HEK293 (cell line): ENCODE measurements at regions not wholly inside any gene's neighbourhood (a gene's known extent, or its start where the extent isn't known, plus 50 kb on each side); places are given as distances from the start of the nearest gene placed in this dataset.

ENCODE experiments used
- CTCF ChIA-PET: fragments of 350-600 bp; formaldehyde crosslinking; extraction: SDS; loops from one replicate; lab custom pipeline; 2021; ENCODE audit warnings: antibody characterized with exemption; lab: Yijun Ruan, JAX
- POLR2A ChIA-PET: fragments of 300-600 bp; formaldehyde crosslinking; extraction: SDS; loops from one replicate; lab custom pipeline; 2020; ENCODE audit warnings: antibody characterized with exemption, inconsistent platforms; lab: Yijun Ruan, JAX
- H3K27ac ChIP-seq: fragments of 200-500 bp; sonication (Bioruptor generic); 2 replicates; pipeline ENCODE4 v1.5.1; 2014; ENCODE audit warnings: low read depth, low read length, control low read depth, inconsistent platforms; ENCODE audit errors: extremely low read depth
- H3K36me3 ChIP-seq, 2 experiments: fragments of 200-500 bp in 1 of 2; sonication (Bioruptor generic) in 1 of 2; 1 replicate in 1 of 2; 2 replicates in 1 of 2; pipeline ENCODE4 v1.5.1; 2014 to 2017; ENCODE audit warnings: inconsistent platforms in 2 of 2, low read length in 2 of 2; ENCODE audit not compliant: control insufficient read depth in 2 of 2, insufficient read depth in 1 of 2
- H3K4me1 ChIP-seq: fragments of 200-500 bp; sonication (Bioruptor generic); 2 replicates; pipeline ENCODE4 v1.5.1; 2014; ENCODE audit warnings: mild to moderate bottlenecking, low read length, inconsistent platforms; ENCODE audit not compliant: control insufficient read depth, insufficient read depth
- H3K4me3 ChIP-seq: 2 replicates; pipeline ENCODE4 v1.5.1; 2011; ENCODE audit warnings: low read depth, mild to moderate bottlenecking, control low read depth, low read length, moderate library complexity
- H3K9me3 ChIP-seq: fragments of 200-500 bp; sonication (Bioruptor generic); 2 replicates; pipeline ENCODE4 v1.5.1; 2014; ENCODE audit warnings: low read depth, low read length, inconsistent platforms; ENCODE audit not compliant: control insufficient read depth, insufficient read depth
- HOXD13 ChIP-seq: sonication (generic); formaldehyde crosslinking; IDR thresholded peaks from 2 replicates; pipeline ENCODE4 v1.8.0; 2022; ENCODE audit warnings: missing genetic modification reagents, borderline replicate concordance
- KLF1 ChIP-seq: fragments of 450-650 bp; formaldehyde crosslinking; IDR thresholded peaks from 2 replicates; pipeline ENCODE4 v1.5.1; 2016; ENCODE audit warnings: missing biosample characterization, missing genetic modification characterization
- KLF8 ChIP-seq: fragments of 450-650 bp; formaldehyde crosslinking; IDR thresholded peaks from 2 replicates; pipeline ENCODE4 v1.5.1; 2016; ENCODE audit warnings: missing biosample characterization, missing genetic modification characterization
- MZF1 ChIP-seq: fragments of 450-650 bp; formaldehyde crosslinking; IDR thresholded peaks from 2 replicates; pipeline ENCODE4 v1.5.1; 2017; ENCODE audit warnings: missing biosample characterization, missing genetic modification characterization, borderline replicate concordance
- RBAK ChIP-seq: fragments of 450-650 bp; formaldehyde crosslinking; IDR thresholded peaks from 2 replicates; pipeline ENCODE4 v1.5.1; 2016; ENCODE audit warnings: missing biosample characterization, missing genetic modification characterization
- SETDB1 ChIP-seq: IDR thresholded peaks from one replicate; pipeline ENCODE4 v1.6.1; 2017; ENCODE audit warnings: mild to moderate bottlenecking, low read length, moderate library complexity, mixed read lengths; ENCODE audit not compliant: insufficient read length
- SP3 ChIP-seq: fragments of 450-650 bp; formaldehyde crosslinking; IDR thresholded peaks from 2 replicates; pipeline ENCODE4 v1.5.1; 2016; ENCODE audit warnings: missing biosample characterization, missing genetic modification characterization
- TRIM28 ChIP-seq: IDR thresholded peaks from 2 replicates; pipeline ENCODE4 v1.6.1; 2011; ENCODE audit warnings: low read length, control low read depth, borderline replicate concordance
- ZBTB20 ChIP-seq: fragments of 450-650 bp; formaldehyde crosslinking; IDR thresholded peaks from 2 replicates; pipeline ENCODE4 v1.5.1; 2016; ENCODE audit warnings: missing biosample characterization, missing genetic modification characterization
- ZEB2 ChIP-seq: fragments of 450-650 bp; formaldehyde crosslinking; IDR thresholded peaks from 2 replicates; pipeline ENCODE4 v1.5.1; 2016; ENCODE audit warnings: missing biosample characterization, missing genetic modification characterization
- ZNF146 ChIP-seq: fragments of 450-650 bp; formaldehyde crosslinking; IDR thresholded peaks from 2 replicates; pipeline ENCODE4 v1.5.1; 2016; ENCODE audit warnings: missing biosample characterization, missing genetic modification characterization
- ZNF155 ChIP-seq: fragments of 450-650 bp; formaldehyde crosslinking; IDR thresholded peaks from 2 replicates; pipeline ENCODE4 v1.5.1; 2016; ENCODE audit warnings: missing biosample characterization, missing genetic modification characterization
- ZNF18 ChIP-seq: fragments of 450-650 bp; formaldehyde crosslinking; IDR thresholded peaks from 2 replicates; pipeline ENCODE4 v1.5.1; 2016; ENCODE audit warnings: missing biosample characterization, missing genetic modification characterization
- ZNF221 ChIP-seq: fragments of 450-650 bp; formaldehyde crosslinking; IDR thresholded peaks from 2 replicates; pipeline ENCODE4 v1.5.1; 2017; ENCODE audit warnings: missing biosample characterization, missing genetic modification characterization, borderline replicate concordance
- ZNF266 ChIP-seq: fragments of 450-650 bp; formaldehyde crosslinking; IDR thresholded peaks from 2 replicates; pipeline ENCODE4 v1.5.1; 2016; ENCODE audit warnings: missing biosample characterization, missing genetic modification characterization, low read depth
- ZNF311 ChIP-seq: fragments of 450-650 bp; formaldehyde crosslinking; IDR thresholded peaks from 2 replicates; pipeline ENCODE4 v1.5.1; 2017; ENCODE audit warnings: missing biosample characterization, missing genetic modification characterization, borderline replicate concordance
- ZNF341 ChIP-seq: fragments of 450-650 bp; formaldehyde crosslinking; IDR thresholded peaks from 2 replicates; pipeline ENCODE4; 2016; ENCODE audit warnings: low read depth, missing biosample characterization, missing genetic modification characterization
- ZNF530 ChIP-seq: fragments of 450-650 bp; formaldehyde crosslinking; IDR thresholded peaks from 2 replicates; pipeline ENCODE4 v1.5.1; 2016; ENCODE audit warnings: low read depth, missing biosample characterization, missing genetic modification characterization
- ZNF664 ChIP-seq: fragments of 450-650 bp; formaldehyde crosslinking; IDR thresholded peaks from 2 replicates; pipeline ENCODE4 v1.5.1; 2016; ENCODE audit warnings: missing biosample characterization, missing genetic modification characterization
- ZNF776 ChIP-seq: fragments of 450-650 bp; formaldehyde crosslinking; IDR thresholded peaks from 2 replicates; pipeline ENCODE4 v1.5.0; 2017; ENCODE audit warnings: missing biosample characterization, missing genetic modification characterization, borderline replicate concordance
- ZNF843 ChIP-seq: fragments of 450-650 bp; formaldehyde crosslinking; IDR thresholded peaks from 2 replicates; pipeline ENCODE4 v1.5.1; 2016; ENCODE audit warnings: missing biosample characterization, missing genetic modification characterization
- TF ChIP-seq, protein P1 (sequence below): fragments of 450-650 bp; formaldehyde crosslinking; IDR thresholded peaks from 2 replicates; pipeline ENCODE4 v1.5.1; 2016; ENCODE audit warnings: missing biosample characterization, missing genetic modification characterization, low read depth

DNA sequence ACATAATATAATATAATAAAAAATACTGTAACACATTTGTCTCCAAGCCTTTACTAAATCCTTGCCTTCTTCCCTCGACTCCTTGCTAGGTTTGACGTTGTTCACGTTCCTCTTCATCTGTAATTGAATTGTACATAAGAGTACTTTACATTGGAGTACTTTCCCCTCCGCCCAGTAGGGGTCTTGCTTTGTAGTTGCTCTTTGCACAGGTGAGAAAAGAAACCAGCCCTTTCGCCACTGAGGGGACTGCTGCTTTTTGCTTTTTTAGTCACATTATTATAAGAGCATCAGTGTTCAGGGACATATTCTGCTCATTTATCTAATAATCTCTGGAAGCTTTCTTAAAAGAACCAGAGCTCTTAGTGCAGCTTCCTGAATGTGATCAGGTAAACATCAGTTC, 115.0 kb downstream of the CETN3 start:
- Histone ChIP-seq H3K4me1 (peaks cover 4% of the 10 kb centered on the region; the same call in 1 of the 2 replicates), H3K9me3 (no peaks in the 10 kb centered on the region), H3K36me3 (no peaks in the 10 kb centered on the region), H3K4me3 (no peak overlapping the region), H3K27ac (no peak overlapping the region)
- TF ChIP-seq ZNF311 (no peak), ZNF221 (no peak)
- CTCF ChIA-PET = no interaction called here
- POLR2A ChIA-PET = no interaction called here

DNA sequence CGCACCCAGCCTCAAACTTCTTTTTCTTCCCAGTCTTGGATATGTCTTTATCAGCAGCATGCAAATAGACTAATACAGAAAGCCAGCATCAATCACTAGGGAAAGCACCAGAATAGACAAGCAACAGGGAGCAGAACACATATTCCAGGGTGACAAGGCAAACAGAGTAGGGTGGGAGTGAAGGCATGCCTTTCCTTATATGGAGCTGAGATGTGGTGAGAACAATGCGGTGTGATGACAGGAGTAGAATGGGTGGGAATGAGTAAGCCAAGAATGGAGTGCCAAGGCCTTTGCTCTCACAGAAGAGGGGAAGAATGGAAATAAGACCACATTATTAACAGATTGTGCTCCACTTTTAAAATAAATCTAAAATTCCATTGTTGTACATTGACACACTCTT, 115.6 kb downstream of the CETN3 start:
- 0 out of 2 replicates have a peak, but pooled peaks have one; percentile 18 for TF ChIP-seq ZNF18 (tag by site-specific recombination)
- TF ChIP-seq TRIM28 = no peak
- TF ChIP-seq ZBTB20 (tag by site-specific recombination) = peak; percentile 40; the same call in 1 of the 2 replicates
- TF ChIP-seq ZNF843 = no peak
- Histone ChIP-seq H3K4me1 (peaks cover 4% of the 10 kb centered on the region; the same call in 1 of the 2 replicates), H3K4me3 (no peak overlapping the region), H3K36me3 (no peaks in the 10 kb centered on the region), H3K27ac (no peak overlapping the region), H3K9me3 (no peaks in the 10 kb centered on the region)
- CTCF ChIA-PET = no interaction called here
- POLR2A ChIA-PET = no interaction called here

DNA sequence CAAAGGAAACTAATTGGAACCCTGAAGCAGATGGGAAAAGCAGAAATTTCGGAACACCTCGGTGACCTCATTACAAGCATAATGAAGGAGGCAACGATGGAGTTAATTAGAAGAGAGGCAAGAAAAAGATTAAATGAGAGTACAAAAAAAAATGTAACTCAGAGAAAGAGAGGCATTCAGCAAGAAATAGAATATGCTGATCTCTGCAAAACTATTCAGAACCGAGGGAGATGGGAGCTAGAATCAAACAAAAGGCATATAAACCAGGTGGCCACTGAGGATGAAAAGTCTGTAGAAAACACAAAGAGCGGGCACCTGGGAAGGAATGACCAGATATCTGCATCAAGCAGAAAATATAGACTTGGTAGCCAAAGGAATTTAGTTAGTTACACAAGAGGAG, 118.9 kb downstream of the CETN3 start:
- Histone ChIP-seq H3K9me3 (no peaks in the 10 kb centered on the region), H3K36me3 (no peaks in the 10 kb centered on the region), H3K27ac (no peak overlapping the region), H3K4me3 (no peak overlapping the region), H3K4me1 (no peaks in the 10 kb centered on the region)
- CTCF ChIA-PET = interaction anchor here (0.6 kb wide), 2 partner anchors 95 to 278 kb away, joined by 3 read pairs; no protein-coding TSS in a partner anchor
- no peak for TF ChIP-seq ZNF664
- TF ChIP-seq ZEB2 (tag by site-specific recombination) = no peak
- TF ChIP-seq ZNF146 (tag by site-specific recombination) = no peak
- POLR2A ChIA-PET = no interaction called here

- Histone ChIP-seq H3K4me1 (no peaks in the 10 kb centered on the region), H3K9me3 (no peaks in the 10 kb centered on the region), H3K27ac (no peak overlapping the region), H3K36me3 (no peaks in the 10 kb centered on the region), H3K4me3 (no peak overlapping the region)
- ChIA-PET POLR2A (interaction anchor here (0.5 kb wide), 1 partner anchor 11 kb away, joined by 3 read pairs; no protein-coding TSS in a partner anchor), CTCF (interaction anchor here (0.6 kb wide), 2 partner anchors 277 to 799 kb away, joined by 3 read pairs; no protein-coding TSS in a partner anchor)
- TF ChIP-seq SETDB1 (peak; percentile 16), KLF8 (no peak), TRIM28 (peak; percentile 13; the same call in 1 of the 2 replicates), ZNF266 (no peak)
Observed at GRCh38 chr5:90289837-90290236, 119.7 kb downstream of the CETN3 start.

GRCh38 chr5:90287036-90287435, 122.5 kb downstream of the CETN3 start:
- no peaks in the 10 kb centered on the region for H3K9me3 ChIP-seq
- CTCF ChIA-PET = interaction anchor here (0.8 to 1.3 kb wide), 2 partner anchors 22 to 497 kb away, joined by 5 to 7 read pairs; no protein-coding TSS in a partner anchor
- H3K4me3 ChIP-seq = no peak overlapping the region
- H3K36me3 ChIP-seq = no peaks in the 10 kb centered on the region
- H3K27ac ChIP-seq = no peak overlapping the region
- no peaks in the 10 kb centered on the region for H3K4me1 ChIP-seq
- POLR2A ChIA-PET = no interaction called here
- no peak for TF ChIP-seq ZNF530
- no peak for TF ChIP-seq SP3 (tag by site-specific recombination)
- no peak for TF ChIP-seq MZF1 (tag by site-specific recombination)
- no peak for TF ChIP-seq RBAK
- TF ChIP-seq ZNF776 = no peak
- TF ChIP-seq, protein P1, sequence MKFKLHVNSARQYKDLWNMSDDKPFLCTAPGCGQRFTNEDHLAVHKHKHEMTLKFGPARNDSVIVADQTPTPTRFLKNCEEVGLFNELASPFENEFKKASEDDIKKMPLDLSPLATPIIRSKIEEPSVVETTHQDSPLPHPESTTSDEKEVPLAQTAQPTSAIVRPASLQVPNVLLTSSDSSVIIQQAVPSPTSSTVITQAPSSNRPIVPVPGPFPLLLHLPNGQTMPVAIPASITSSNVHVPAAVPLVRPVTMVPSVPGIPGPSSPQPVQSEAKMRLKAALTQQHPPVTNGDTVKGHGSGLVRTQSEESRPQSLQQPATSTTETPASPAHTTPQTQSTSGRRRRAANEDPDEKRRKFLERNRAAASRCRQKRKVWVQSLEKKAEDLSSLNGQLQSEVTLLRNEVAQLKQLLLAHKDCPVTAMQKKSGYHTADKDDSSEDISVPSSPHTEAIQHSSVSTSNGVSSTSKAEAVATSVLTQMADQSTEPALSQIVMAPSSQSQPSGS (tag by site-specific recombination) = no peak
- no peak for TF ChIP-seq KLF1 (tag by site-specific recombination)
- no peak for TF ChIP-seq HOXD13
- no peak for TF ChIP-seq ZNF155 (tag by site-specific recombination)
- no peak for TF ChIP-seq ZNF341
